ENCODE measurements at regions not wholly inside any gene's neighbourhood (a gene's known extent, or its start where the extent isn't known, plus 50 kb on each side); places are given as distances from the start of the nearest gene placed in this dataset.

DNA sequence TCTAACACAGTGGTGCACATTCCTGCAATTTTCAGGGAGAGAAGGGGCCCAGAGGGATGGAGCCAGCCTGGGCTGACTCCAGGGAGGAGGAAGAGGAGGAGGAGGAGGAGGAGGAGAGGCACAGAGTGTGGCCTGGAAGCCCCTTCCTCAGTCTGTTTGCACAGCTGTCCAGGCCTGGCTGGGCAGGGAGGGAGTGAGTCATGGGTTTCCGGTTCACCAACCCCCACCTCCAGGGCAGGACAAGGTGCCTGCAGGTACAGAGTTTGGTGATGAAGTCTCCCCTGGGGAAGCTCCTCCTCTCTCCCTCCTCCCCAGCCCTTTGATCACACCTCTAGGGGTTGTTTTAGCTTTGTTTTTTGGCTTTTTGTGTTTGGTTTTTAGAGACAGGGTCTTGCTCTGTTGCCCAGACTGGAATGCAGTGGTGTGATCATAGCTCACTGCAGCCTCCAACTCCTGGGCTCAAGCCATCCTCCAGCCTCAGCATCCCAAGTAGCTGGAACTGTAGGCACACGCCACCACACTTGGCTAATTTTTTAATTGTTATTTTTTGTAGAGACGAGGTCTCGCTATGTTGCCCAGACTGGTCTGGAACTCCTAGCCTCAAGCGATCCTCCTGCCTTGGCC, 77.5 kb upstream of the CUX1 start:
- no peak overlapping the region for H3K9ac ChIP-seq
- no peaks in the 10 kb centered on the region for H3K9me3 ChIP-seq (ENCODE audit: control insufficient read depth, low read length)
- no peaks in the 10 kb centered on the region for H3K79me2 ChIP-seq
- H3K4me3 ChIP-seq (ENCODE audit: low read depth, low read length) = no peak overlapping the region
- no peaks in the 10 kb centered on the region for H3K36me3 ChIP-seq (ENCODE audit: control insufficient read depth, insufficient read depth, low read length)
- TF ChIP-seq CTCF (IDR thresholded peaks at IDR 0.05) = no peak
- peaks cover 3% of the 10 kb centered on the region for H3K4me1 ChIP-seq
- H3K4me2 ChIP-seq (ENCODE audit: low read length) = no peak overlapping the region
- no peaks in the 10 kb centered on the region for H3K27me3 ChIP-seq (ENCODE audit: control insufficient read depth, insufficient read depth, low read length)
- H2AFZ ChIP-seq = no peak overlapping the region
- H3K27ac ChIP-seq = no peak overlapping the region

DNA sequence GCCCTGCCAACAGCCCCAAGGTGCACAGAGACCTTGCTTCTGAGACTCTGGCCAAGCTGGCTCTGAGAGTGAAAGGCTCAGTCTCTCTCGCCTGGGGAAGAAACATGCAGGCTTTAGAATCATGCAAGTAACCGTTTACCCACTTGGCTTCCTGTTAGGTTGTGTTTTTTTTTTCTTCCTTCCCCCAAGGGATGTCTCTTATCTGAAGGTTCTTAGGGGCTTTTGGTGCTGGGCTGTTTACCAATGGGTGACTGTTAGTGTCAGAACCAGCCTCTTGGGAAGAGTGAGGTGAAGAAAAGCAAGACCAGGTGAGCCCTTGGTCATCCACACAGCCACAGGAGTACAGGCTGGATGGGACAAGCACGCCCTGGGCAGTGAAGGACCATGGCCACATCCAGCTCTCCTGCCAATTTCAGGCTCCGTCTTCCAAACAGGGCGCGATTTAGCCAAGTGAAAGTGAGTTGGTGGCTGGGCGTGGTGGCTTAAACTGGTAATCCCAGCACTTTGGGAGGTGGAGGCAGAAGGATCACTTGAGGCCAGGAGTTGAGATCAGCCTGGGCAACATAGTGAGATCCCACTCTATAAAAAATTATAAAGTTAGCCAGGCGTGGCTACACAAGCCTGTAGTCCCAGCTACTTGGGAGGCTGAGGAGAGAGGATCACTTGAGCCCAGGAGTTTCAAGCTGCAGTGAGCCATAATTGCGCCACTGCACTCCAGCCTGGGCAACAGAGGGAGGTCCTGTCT, 76.3 kb upstream of the CUX1 start:
- no peaks in the 10 kb centered on the region for H3K9me3 ChIP-seq (ENCODE audit: control insufficient read depth, low read length)
- TF ChIP-seq CTCF (IDR thresholded peaks at IDR 0.05) = no peak
- peaks cover 3% of the 10 kb centered on the region for H3K4me1 ChIP-seq
- H3K4me3 ChIP-seq (ENCODE audit: low read depth, low read length) = no peak overlapping the region
- no peak overlapping the region for H3K27ac ChIP-seq
- no peak overlapping the region for H3K9ac ChIP-seq
- H3K79me2 ChIP-seq = no peaks in the 10 kb centered on the region
- H3K27me3 ChIP-seq (ENCODE audit: control insufficient read depth, insufficient read depth, low read length) = no peaks in the 10 kb centered on the region
- H2AFZ ChIP-seq = no peak overlapping the region
- H3K36me3 ChIP-seq (ENCODE audit: control insufficient read depth, insufficient read depth, low read length) = no peaks in the 10 kb centered on the region
- no peak overlapping the region for H3K4me2 ChIP-seq (ENCODE audit: low read length)

DNA sequence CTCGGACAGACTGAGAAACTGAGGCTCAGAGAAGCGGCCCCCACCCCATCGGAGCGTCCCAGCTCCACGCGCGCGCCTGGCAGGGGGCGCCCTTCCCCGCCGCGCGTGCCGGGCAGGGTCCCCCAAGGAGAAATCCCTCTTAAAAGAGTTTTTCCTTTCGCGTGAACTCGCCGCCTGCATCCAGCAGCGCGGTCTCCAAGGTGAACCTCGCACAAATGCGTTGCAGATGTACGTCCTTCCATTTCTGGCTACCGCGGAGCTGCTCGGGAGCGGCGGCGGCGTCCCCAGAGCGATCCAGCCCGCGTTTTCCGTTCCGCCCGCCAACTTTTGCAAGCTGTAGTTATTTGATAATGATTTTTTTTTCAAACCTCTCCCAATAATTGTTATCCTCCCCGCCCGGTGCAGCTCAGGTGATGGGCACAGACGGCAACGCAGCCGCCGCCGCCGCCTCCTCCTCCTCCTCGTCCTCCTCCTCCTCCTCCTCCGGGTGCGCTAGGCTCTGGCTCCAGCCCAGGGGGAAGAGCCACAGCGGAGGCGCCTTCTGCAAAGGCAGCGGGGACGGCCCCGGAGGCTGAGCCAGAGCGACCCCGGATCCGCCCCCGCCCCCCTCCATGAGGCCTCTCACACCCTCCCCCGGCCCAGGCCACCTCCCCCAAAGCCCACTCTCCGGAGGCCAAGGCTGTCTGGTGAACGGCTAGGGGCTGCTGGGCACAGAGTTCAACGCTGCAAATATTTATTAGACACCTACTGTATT, 74.0 kb upstream of the CUX1 start:
- no peak overlapping the region for H3K9ac ChIP-seq

DNA sequence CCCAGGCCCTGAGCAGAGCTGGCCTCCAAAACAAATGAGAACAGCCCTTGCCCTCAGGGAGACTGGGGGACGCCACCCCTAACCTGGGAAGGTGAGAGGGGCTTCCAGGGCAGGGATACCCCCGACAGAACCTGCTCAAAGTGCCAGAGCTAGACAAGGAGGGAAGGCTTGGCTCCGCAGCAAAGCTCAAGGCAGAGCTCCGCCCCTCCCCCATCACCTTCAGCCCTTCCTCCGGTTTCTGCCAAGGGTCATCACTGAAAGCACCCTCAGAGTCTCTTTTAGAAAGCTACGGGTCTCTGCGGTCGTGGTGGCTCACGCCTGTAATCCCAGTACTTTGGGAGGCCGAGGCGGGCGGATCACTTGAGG, 73.4 kb upstream of the CUX1 start:
- Histone ChIP-seq H3K4me1 (peaks cover 3% of the 10 kb centered on the region), H2AFZ (peak overlapping the region; percentile 86), H3K4me2 (ENCODE audit: low read length) (peak overlapping the region; percentile 57), H3K27me3 (ENCODE audit: control insufficient read depth, insufficient read depth, low read length) (no peaks in the 10 kb centered on the region), H3K9ac (no peak overlapping the region), H3K36me3 (ENCODE audit: control insufficient read depth, insufficient read depth, low read length) (no peaks in the 10 kb centered on the region), H3K27ac (no peak overlapping the region), H3K9me3 (ENCODE audit: control insufficient read depth, low read length) (no peaks in the 10 kb centered on the region), H3K4me3 (ENCODE audit: low read depth, low read length) (peak overlapping the region; percentile 57), H3K79me2 (no peaks in the 10 kb centered on the region)
- no peak for TF ChIP-seq CTCF (IDR thresholded peaks at IDR 0.05)

More for the DNA sequence above, 74.0 kb upstream of the CUX1 start:
- H2AFZ ChIP-seq = peak overlapping the region; percentile 86
- no peaks in the 10 kb centered on the region for H3K79me2 ChIP-seq
- peak overlapping the region; percentile 57 for H3K4me2 ChIP-seq (ENCODE audit: low read length)
- peaks cover 3% of the 10 kb centered on the region for H3K4me1 ChIP-seq
- peak overlapping the region; percentile 57 for H3K4me3 ChIP-seq (ENCODE audit: low read depth, low read length)
- no peaks in the 10 kb centered on the region for H3K27me3 ChIP-seq (ENCODE audit: control insufficient read depth, insufficient read depth, low read length)
- no peak overlapping the region for H3K27ac ChIP-seq
- no peaks in the 10 kb centered on the region for H3K9me3 ChIP-seq (ENCODE audit: control insufficient read depth, low read length)
- TF ChIP-seq CTCF (IDR thresholded peaks at IDR 0.05) = peak; percentile 40
- H3K36me3 ChIP-seq (ENCODE audit: control insufficient read depth, insufficient read depth, low read length) = no peaks in the 10 kb centered on the region

Data from parathyroid adenoma (tissue), 2 donors.